GM18868 (cell line): ENCODE measurements at regions not wholly inside any gene's neighbourhood (a gene's known extent, or its start where the extent isn't known, plus 50 kb on each side); places are given as distances from the start of the nearest gene placed in this dataset.

Experiments
- ATAC-seq: cut with Tn5 transposase; IDR thresholded peaks from one replicate; pipeline ENCODE4 v1.9.1; 2021; ENCODE audit warnings: mild to moderate bottlenecking, moderate library complexity; ENCODE audit not compliant: unreplicated experiment

DNA sequence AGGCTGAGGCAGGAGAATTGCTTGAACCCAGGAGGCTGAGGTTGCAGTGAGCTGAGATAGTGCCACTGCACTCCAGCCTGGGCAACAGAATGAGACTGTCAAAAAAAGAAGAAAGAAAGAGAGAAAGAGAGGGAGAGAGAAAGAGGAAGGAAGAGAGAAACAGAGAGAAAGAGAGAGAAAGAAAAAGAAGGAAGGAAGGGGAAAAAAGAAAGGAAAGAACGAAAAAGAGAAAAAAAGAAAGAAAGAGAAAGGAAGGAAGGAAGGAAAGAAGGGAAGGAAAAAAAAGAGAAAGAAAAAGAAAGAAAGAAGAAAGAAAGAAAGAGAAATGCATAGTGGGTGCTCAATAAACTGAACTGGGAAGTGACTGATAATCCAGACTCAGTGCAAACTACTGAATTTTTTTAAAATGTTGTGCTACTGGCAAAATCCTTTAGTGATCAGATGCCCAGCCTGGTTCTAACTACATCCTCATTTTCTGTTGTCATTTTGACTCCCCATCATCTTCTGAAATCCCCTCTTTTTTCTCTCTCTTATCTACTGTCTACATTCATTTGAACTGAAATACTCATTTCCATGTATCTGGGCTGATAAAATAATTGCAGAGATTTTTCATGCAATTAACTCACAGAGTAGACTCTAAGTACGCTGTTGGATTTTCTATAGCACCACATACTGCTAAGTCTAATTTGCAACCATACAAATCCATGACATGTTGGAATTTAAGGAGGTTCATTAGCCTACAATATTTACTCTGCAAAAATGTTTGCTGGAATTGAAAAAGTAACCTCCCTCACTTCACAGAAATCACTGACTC, 85.3 kb upstream of the HIVEP1 start:
- ATAC-seq, result no peak

- ATAC-seq, result no peak
Measured at GRCh38 chr6:11925805-11926204, 86.3 kb upstream of the HIVEP1 start.

- ATAC-seq, result no peak
Measured at GRCh38 chr6:11923621-11924020, 88.5 kb upstream of the HIVEP1 start.

DNA sequence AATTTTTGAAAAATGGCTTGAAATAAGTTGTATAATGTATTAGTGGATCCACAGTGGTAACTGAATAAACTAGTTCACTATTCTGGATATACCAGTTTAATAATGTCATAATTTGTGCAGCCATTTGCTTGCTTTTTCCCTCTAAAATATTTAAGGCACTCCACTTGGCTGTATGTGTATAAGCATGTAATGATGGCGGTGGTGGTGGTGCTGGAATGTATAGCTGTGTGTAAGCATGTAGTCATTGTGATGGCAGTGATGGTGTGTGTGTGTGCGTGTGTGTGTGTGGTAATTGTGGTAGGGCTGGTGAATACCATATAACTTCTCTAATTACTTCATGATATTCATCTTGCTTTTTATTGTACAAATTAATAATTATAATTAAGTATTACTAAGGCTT, 89.2 kb upstream of the HIVEP1 start:
- no peak for ATAC-seq

DNA sequence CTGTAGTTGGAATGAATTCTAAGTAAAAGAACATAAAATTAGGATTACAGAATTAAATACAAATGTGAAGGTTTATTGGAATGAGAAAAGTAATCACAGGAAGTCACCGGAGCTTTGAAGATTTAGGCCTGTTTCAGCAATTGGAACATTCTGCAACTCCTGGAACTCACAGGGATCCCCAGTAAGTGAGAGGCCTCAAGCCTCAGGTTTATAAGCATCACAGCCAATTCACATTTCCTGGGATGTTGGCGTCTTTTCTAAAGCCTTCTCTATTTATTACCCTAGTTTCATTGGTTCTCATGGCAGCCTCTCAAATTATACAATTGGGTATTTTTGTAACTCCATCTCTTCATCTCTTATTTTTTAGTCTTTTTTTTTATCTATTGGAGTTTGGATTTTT, 90.4 kb upstream of the HIVEP1 start:
- no peak for ATAC-seq

GRCh38 chr6:11921017-11921438, 91.1 kb upstream of the HIVEP1 start:
- ATAC-seq, result no peak

DNA sequence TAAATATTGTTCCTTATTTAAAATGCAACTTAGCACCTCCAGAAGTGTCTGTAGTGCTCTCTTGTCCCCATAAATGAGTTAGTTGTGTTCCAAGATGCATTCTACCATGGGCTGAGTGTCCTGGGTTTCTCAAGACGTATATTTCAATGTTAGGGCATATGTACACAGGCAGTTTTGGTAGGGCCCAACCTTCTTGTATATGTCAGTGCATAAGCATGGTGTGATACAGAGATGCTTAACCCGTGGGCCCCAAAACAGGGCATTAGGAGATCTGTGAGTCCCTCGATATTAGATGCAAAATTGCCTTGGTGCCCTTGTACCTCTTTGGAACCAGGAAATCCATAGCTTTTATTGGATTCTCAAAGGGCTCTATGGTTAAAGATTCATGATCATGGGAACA, 91.5 kb upstream of the HIVEP1 start:
- no peak for ATAC-seq

GRCh38 chr6:11919771-11920440, 92.2 kb upstream of the HIVEP1 start:
- no peak for ATAC-seq

- ATAC-seq, result no peak
Measured at GRCh38 chr6:11918739-11919605, 93.1 kb upstream of the HIVEP1 start.

GRCh38 chr6:11917951-11918738, 94.0 kb upstream of the HIVEP1 start:
- no peak for ATAC-seq

GRCh38 chr6:11912420-11912819, 99.7 kb upstream of the HIVEP1 start:
- ATAC-seq, result no peak

DNA sequence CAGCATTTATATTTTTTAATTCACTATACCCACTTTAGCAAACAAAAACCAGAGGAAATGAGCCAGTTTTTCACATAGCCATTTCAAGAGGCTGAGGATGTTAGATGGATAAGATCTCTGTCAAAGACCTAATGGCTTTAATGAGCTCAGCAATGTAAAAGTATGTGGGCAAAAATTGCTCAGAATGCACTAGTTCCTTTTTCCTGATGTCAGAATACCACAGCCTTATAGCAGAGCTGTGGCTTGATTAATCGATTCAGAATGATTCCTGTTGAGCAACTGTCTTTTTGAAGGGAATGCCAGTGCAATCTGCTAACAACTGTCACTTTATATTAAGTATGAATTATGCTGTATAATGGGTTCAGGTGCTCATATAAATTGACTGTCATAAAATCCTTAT, 100.6 kb upstream of the HIVEP1 start:
- ATAC-seq, result no peak

- no peak for ATAC-seq
Measured at GRCh38 chr6:11909696-11910132, 102.4 kb upstream of the HIVEP1 start.

- no peak for ATAC-seq
Measured at GRCh38 chr6:11908436-11909105, 103.5 kb upstream of the HIVEP1 start.

- no peak for ATAC-seq
Measured at GRCh38 chr6:11903645-11904044, 108.5 kb upstream of the HIVEP1 start.

- ATAC-seq, result no peak
Measured at GRCh38 chr6:11902527-11902926, 109.6 kb upstream of the HIVEP1 start.

DNA sequence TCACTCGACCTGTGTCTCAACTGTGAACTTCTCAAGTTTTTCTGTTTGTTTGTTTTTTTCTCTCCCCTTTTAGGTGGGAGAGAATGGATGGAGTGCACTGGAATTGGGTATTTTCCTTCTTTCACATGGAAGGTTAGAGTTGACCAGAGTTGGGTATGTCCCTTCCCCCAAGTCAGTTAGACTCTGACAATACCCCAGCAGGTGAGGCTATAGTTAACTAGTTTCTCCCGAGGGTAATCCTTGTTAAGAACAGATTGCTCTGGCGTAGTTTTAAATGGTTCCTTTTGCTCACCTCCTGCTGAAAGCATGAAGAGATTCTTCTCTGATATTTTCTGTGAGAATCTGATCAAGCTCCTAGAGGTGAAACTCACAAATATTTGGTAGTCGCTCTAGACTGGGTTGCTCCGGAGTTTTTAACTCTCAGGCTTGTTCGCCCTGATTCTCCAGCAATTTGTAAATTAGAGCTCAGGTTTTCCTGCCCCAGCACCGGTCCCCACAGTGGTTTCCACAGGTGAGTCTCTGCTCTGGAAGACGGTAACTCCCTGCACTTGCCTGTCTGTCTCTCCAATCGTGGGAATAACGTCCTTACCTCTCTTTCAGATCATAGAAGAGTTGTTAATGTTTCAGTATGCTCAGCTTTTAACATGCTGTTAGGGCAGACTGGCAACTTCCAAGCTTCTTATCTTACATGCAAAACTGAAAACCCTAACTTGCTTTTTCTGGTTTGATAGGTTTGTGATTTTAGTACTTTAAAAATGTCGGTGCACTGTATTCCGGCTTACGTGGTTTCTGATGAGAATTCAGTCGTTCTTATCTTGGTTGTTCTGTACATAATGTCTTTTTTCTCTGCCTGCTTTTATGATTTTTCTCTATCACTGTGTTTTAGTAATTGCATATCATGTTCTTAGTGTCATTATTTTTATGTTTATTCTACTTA, 111.2 kb upstream of the HIVEP1 start:
- ATAC-seq, result no peak

- ATAC-seq, result no peak
Measured at GRCh38 chr6:11899645-11900044, 112.5 kb upstream of the HIVEP1 start.

GRCh38 chr6:11894212-11894611, 115.6 kb upstream of the ADTRP start:
- ATAC-seq, result no peak
